SW 1271 (cell line): ENCODE measurements at regions not wholly inside any gene's neighbourhood (a gene's known extent, or its start where the extent isn't known, plus 50 kb on each side); places are given as distances from the start of the nearest gene placed in this dataset.
"Not testable (repeated sequence)": the region's sequence is repeated elsewhere in the genome, so short reads cannot be mapped to it uniquely, and the experiment has no call there.

ENCODE experiments used
- DNase-seq, 2 experiments: peaks; one replicate each; lab custom pipeline; 2025; lab: John Stamatoyannopoulos, UW

GRCh38 chrX:124717537-124717936, 371.2 kb downstream of the SH2D1A start:
- DNase-seq, result no peak

DNA sequence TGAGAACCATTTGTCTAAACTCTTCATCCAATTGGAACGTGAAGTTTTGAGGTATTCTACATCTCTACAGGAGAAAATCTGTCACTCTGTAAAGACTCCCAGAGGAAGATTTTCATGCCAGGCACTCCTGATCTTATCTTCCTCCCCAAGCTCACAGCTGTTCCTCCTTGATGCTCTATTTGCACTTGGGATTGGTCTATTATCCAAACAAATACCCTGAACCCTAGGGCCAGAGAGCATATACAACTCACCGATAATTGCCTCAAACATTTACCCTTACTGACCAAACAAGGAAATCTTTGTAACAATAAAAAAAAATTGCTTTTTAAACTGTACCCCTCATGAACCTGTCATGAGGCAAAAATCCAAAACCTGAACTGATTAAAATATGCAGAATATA, 372.7 kb downstream of the SH2D1A start:
- no peak for DNase-seq

DNA sequence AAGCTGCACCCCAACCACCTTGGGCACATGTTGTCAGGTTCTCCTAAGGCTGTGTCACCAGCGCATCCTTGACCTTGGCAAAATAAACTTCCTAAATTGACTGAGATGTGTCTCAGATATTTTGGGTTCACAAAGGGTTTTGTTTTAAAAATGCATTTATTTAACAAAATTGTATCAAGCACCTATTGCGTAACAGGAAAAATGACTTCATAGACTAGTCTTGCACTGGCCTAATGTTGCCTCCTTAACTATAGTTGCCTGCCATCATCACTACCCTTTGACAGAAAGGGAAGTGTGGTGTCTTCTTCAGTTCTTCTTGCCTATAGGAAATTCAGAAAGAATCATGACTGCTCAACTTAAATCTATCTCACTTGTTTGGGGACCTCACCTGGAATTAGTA, 374.2 kb downstream of the SH2D1A start:
- no peak for DNase-seq

DNA sequence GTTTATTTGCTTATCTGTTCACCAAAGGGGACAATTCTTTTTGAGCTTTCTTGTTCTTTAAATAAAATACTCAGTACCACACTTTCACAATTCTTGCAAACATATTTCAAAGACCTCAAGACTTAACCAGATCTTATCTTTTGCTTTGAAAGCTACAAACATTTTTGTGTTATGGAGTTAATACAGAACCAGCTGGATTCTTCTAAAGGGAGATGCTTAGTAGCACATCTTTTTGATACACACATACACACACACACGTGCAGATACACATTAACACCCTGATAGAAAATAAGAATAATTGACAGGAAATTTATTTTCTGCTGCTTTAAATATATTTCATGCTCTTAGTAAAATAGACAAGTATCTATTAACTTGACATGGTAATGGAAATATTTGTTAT, 379.1 kb downstream of the SH2D1A start:
- DNase-seq, result no peak

DNA sequence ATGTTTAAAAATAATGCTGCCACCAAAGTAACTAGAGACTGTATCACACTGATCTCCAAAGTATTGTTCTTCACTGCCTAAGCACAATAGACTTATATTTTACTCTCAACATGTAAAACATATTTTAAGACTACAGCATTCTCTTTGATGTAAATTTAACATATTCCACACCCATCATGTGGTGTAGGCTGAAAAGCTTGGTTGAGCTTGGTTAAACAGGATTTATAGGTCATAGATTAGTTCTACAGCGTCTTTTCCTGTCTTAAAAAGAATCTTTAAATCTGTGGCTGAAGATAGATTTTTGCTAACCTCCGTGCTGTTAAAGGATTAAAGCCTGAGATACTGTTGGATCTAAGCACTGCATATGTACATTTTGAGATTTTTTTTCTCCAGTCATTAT, 379.9 kb downstream of the SH2D1A start:
- DNase-seq, result no peak

GRCh38 chrX:124726881-124727280, 380.5 kb downstream of the SH2D1A start:
- no peak for DNase-seq

GRCh38 chrX:124736553-124737270, 390.3 kb downstream of the SH2D1A start:
- DNase-seq, result no peak

DNA sequence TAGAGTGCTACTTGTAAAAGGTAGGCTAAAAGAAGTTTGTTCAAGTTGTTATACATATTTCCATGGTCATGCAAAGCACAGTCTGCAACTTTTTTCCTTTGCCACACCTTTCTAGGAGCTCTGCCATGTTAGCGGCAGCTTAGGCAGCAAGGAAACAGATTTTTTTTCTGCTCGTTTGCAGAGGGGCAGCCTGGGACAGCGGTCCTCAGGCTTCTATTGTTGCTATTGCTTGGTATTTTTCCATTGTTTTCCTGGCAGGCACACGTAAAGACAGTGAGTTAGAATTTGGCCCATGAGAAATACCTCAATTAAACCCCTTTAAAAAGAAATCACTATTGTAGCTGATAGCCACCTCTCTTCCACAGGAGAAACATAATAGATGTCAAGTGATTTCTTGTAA, 391.4 kb downstream of the SH2D1A start:
- DNase-seq, result no peak

DNA sequence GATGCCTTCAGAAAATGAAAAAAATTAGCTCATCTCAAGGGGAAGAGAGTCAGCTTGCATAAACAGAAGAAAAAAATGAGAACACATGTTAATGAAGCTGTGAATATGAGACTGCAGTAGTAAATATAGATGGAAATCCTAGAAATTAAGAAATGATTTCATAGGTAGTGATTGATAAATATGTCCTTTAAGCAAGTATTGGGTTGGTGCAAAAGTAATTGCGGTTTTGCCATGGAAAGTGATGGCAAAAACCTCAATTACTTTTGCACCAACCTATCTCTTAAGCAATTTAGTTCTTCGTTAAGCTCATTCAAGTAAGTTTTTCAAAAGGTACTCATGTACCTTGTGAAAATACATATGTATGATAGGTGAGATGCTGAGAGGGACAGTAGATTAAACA, 400.9 kb downstream of the SH2D1A start:
- no peak for DNase-seq

DNA sequence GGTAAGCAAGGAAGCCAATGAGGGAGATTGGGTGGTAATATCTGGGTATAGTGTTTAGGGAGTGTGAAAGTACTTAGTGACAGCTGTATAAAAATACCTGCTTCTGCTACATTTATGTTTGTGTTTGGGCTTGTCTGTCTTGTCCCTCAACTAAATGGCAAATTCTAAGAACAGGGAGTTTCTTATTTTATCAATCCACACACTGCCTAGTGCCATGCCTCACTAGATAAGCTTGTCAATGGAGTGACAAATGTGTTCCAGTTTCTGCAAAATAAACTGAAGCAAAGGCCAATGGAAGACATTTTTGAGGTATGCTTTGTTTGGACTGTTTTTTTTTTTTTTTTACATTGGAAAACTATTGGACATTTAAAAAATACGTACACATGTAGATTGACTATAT, 418.0 kb downstream of the SH2D1A start:
- no peak for DNase-seq

DNA sequence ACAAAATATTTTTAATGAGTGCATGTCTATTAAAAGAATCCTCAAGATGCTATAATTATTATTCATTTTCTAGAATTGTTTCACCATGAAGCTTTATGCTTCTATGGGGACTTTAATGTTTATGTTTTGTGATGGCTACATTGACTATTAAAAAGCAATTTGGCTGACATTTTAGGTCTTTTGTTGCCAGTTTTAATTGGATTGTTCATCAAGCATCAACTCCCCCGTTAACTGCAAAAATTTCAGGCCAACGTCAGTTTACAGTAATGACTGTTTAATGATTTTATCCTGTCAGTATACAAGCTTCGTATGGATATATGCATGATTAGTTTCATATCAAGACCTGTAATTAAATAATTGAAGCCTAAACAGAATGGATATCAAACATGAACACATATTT, 422.8 kb downstream of the SH2D1A start:
- DNase-seq, result no peak

- DNase-seq, result no peak
Measured at GRCh38 chrX:124771292-124771691, 424.9 kb downstream of the SH2D1A start.

GRCh38 chrX:124788253-124788652, 441.9 kb downstream of the SH2D1A start:
- DNase-seq, result not testable (repeated sequence)

- not testable (repeated sequence) for DNase-seq
Measured at GRCh38 chrX:124789874-124790273, 443.5 kb downstream of the SH2D1A start.

DNA sequence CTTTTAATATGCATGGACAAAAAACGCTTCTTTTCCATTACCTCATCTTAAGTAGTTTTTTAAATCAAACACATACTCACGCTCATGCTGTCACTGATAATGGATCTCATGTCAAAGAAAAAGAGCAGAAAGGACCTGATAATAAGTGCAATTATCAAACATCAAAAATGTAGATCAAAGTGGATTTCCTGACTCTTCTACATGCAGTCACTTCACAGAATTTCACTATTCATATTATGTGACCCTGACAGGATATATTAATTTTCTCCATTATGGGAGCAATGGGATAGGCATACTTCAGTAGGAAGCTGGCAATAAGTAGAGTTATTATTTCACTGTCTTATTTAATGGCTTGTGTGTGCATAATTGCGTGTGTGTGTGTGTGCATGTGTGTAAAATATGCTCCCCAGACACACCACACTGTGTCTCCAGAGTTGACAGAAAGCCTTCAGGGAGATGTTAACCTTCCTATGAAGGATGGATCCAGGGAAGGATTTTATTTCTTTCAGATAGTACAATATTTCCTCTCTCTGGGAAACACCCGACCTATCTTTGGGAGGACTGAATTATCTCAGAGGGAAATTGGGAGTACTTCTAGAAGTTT, 445.2 kb downstream of the SH2D1A start:
- DNase-seq, result no peak

- no peak for DNase-seq
Measured at GRCh38 chrX:124796989-124797388, 450.6 kb downstream of the SH2D1A start.

DNA sequence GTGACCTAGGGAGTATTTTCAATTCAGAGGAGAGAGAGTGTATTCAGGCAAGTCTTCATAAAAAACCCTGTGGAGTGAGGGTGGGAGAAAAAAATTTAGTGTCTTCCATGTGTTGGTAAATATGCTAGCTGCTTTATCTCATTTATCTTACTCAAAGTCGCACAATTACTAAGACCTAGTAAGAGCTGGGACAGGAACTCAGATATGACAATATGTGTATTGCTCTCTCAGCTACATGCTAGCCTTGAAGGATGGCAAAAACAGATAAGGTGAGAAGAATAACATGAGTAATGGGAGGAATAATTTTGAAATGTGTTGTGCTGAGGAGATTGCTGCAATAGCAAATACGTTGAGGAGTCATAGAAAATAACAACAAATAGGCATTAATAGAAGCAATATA, 458.6 kb downstream of the SH2D1A start:
- DNase-seq, result no peak

DNA sequence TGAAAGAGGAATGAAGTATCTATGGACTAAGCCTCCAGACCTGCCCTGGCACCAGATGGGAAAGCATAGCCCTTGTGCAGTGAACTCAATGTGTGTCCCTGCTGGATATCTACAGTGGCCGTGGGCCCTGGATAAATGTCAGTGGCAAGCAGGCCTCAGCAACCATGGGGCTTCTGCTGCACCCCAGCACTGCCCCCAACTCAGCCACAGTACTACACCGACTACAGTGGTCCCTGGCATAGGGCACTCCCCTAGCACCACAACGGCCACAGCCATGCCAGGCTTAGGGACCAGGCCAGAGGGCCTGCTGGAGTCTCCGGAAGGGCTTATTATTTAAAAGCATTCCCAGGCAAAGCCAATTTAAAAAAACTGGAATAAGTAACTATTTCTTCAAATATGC, 459.1 kb downstream of the SH2D1A start:
- DNase-seq, result no peak

GRCh38 chrX:124814106-124814505, 467.7 kb downstream of the SH2D1A start:
- DNase-seq, result no peak

DNA sequence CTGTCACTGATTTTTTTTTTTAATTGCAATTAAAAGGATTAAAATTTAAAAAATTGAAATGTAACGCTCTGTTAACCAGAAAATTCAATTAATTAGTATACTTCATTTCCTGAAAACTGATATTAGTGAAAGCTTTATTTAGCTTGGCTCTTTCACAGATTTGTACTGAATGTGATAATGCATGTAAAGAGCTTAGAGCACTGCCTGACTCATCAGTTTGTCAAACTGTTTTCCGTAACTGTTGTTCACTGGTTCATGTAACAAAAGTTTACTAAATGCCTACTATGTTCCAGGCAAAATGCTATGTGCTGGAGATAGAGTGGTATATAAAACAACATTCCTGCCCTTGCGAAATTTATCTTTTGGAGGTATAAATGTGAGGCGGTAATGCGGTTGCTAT, 471.7 kb downstream of the SH2D1A start:
- DNase-seq, result no peak

DNA sequence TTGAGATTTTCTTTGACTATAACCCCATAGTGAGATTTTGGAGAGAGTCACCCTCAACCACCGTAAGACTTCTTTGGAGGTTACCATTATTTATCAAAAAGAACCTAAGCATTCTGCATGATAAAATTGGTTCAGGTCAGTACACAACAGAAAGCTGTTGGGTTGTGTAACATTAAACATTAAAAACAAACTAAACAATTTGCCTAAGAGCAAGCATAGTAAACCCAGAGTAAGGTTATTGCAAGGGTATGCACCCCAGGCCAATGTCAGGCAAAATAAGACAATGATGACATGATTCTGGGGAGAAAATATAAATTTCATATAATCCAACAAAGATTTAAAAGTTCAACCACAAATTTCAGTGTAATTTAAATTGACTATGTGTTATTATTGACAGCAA, 472.4 kb downstream of the SH2D1A start:
- DNase-seq, result no peak

DNA sequence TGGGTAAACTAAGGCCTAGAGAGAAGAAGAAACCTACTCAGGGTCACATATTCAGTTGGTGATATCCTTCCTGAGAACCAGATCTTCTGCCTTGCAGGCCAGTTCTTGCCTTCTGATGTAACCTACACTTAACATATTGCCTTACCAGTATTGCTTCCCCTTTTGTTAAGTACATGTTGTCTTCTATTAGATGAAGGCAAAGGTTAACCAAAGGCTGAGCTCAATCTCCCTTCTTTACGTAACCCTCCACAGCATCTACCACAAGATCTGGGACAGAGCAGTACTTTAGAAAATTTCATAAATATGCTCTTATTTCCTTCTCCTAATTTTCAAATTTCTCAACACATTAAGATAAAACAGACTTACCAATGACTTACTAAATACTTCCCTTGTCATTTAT, 474.4 kb downstream of the SH2D1A start:
- no peak for DNase-seq

DNA sequence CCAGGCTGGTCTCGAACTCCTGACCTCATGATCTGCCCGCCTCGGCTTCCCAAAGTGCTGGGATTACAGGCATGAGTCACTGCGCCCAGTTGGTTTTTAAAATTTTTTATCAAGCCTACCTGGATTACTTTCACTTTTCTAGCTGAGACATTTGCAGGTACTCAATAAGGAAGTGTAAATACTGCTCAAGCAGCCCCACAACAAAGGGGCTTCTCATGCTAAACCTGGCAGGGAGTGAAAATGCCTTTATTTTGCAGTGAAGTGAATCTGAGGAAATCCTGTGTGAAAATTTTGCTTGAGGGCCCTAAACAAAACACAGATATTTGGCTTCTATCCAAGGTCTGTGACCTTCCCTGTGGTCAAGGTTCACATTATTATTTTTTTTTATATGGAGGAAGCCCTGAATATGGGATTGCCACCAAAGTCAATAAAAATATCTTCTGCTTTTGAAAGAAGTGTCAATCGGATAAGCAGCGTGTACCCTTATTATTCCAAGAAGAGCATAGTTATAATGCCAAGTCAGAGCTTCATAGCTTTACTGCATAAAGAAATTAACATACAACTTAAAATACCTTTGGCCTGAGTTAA, 481.0 kb downstream of the SH2D1A start:
- DNase-seq, result no peak

GRCh38 chrX:124829930-124830329, 483.6 kb downstream of the SH2D1A start:
- no peak for DNase-seq
